GM12892 (cell line): ENCODE measurements at regions not wholly inside any gene's neighbourhood (a gene's known extent, or its start where the extent isn't known, plus 50 kb on each side); places are given as distances from the start of the nearest gene placed in this dataset.

Experiments used
- POLR2A ChIP-seq: IDR thresholded peaks from 2 replicates; pipeline ENCODE4 v1.6.1; 2011; ENCODE audit warnings: low read depth, low read length, control low read depth
- POLR2AphosphoS5 ChIP-seq: IDR thresholded peaks from 2 replicates; pipeline ENCODE4 v1.6.1; 2011; ENCODE audit warnings: low read depth, low read length, control low read depth
- TAF1 ChIP-seq: IDR thresholded peaks from 2 replicates; pipeline ENCODE4 v1.6.1; 2011; ENCODE audit warnings: low read depth, mild to moderate bottlenecking, control low read depth, low read length, borderline replicate concordance

GRCh38 chr2:59195851-59196250, 954.7 kb upstream of the FANCL start:
- TF ChIP-seq POLR2AphosphoS5 (no peak), POLR2A (no peak), TAF1 (no peak)
